Progenitor cell of endocrine pancreas (in vitro differentiated cells): ENCODE measurements at regions not wholly inside any gene's neighbourhood (a gene's known extent, or its start where the extent isn't known, plus 50 kb on each side); places are given as distances from the start of the nearest gene placed in this dataset.

Experiments used
- DNase-seq: peaks from one replicate; pipeline ENCODE4 v3.0.0; 2021; ENCODE audit warnings: low spot score; ENCODE audit not compliant: unreplicated experiment
- H3K27ac Mint-ChIP-seq: 2 replicates; pipeline ENCODE4 v1.8.0; 2021; ENCODE audit warnings: mild to moderate bottlenecking, moderate library complexity, mixed read lengths
- H3K27me3 Mint-ChIP-seq: 2 replicates; pipeline ENCODE4 v1.8.0; 2021; ENCODE audit warnings: mixed read lengths
- H3K36me3 Mint-ChIP-seq: 2 replicates; pipeline ENCODE4 v1.8.0; 2022; ENCODE audit warnings: mixed read lengths; ENCODE audit not compliant: insufficient read depth
- H3K4me1 Mint-ChIP-seq: 2 replicates; pipeline ENCODE4 v1.8.0; 2021; ENCODE audit warnings: low read depth, mixed read lengths
- H3K4me3 Mint-ChIP-seq: 2 replicates; pipeline ENCODE4 v1.8.0; 2021; ENCODE audit warnings: low read depth, mild to moderate bottlenecking, moderate library complexity, mixed read lengths
- H3K9me3 Mint-ChIP-seq: 2 replicates; pipeline ENCODE4 v1.8.0; 2021; ENCODE audit warnings: low read depth, mixed read lengths
- TF ChIP-seq, protein P1 (sequence below): fragments of 200-600 bp; sonication (generic); IDR thresholded peaks from one replicate; pipeline ENCODE4 v1.5.0; 2021; ENCODE audit warnings: antibody characterized with exemption, mild to moderate bottlenecking; ENCODE audit not compliant: unreplicated experiment

- no peak for DNase-seq
- Mint-ChIP-seq H3K9me3 (peaks cover 2% of the 10 kb centered on the region), H3K27me3 (no peaks in the 10 kb centered on the region), H3K27ac (no peak overlapping the region), H3K36me3 (no peaks in the 10 kb centered on the region), H3K4me3 (no peak overlapping the region), H3K4me1 (peaks cover 2% of the 10 kb centered on the region)
- TF ChIP-seq, protein P1, sequence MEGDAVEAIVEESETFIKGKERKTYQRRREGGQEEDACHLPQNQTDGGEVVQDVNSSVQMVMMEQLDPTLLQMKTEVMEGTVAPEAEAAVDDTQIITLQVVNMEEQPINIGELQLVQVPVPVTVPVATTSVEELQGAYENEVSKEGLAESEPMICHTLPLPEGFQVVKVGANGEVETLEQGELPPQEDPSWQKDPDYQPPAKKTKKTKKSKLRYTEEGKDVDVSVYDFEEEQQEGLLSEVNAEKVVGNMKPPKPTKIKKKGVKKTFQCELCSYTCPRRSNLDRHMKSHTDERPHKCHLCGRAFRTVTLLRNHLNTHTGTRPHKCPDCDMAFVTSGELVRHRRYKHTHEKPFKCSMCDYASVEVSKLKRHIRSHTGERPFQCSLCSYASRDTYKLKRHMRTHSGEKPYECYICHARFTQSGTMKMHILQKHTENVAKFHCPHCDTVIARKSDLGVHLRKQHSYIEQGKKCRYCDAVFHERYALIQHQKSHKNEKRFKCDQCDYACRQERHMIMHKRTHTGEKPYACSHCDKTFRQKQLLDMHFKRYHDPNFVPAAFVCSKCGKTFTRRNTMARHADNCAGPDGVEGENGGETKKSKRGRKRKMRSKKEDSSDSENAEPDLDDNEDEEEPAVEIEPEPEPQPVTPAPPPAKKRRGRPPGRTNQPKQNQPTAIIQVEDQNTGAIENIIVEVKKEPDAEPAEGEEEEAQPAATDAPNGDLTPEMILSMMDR: no peak
Observed at GRCh38 chr16:76824221-76824620, 366.8 kb upstream of the MON1B start.

GRCh38 chr16:76824791-76825190 is 366.2 kb upstream of the MON1B start:
- DNase-seq: no peak
- H3K9me3 Mint-ChIP-seq: peaks cover 2% of the 10 kb centered on the region
- no peak overlapping the region for H3K4me3 Mint-ChIP-seq
- H3K27me3 Mint-ChIP-seq: no peaks in the 10 kb centered on the region
- peaks cover 2% of the 10 kb centered on the region for H3K4me1 Mint-ChIP-seq
- no peaks in the 10 kb centered on the region for H3K36me3 Mint-ChIP-seq
- no peak overlapping the region for H3K27ac Mint-ChIP-seq
- TF ChIP-seq, protein P1: no peak

GRCh38 chr16:76835339-76835738 is 355.7 kb upstream of the MON1B start:
- no peak overlapping the region for H3K27ac Mint-ChIP-seq
- H3K4me1 Mint-ChIP-seq: no peaks in the 10 kb centered on the region
- no peaks in the 10 kb centered on the region for H3K27me3 Mint-ChIP-seq
- H3K9me3 Mint-ChIP-seq: peaks cover 5% of the 10 kb centered on the region
- H3K36me3 Mint-ChIP-seq: no peaks in the 10 kb centered on the region
- DNase-seq: no peak
- no peak overlapping the region for H3K4me3 Mint-ChIP-seq
- TF ChIP-seq, protein P1: no peak

- Mint-ChIP-seq H3K4me3 (no peak overlapping the region), H3K27ac (no peak overlapping the region), H3K9me3 (peaks cover 5% of the 10 kb centered on the region), H3K36me3 (no peaks in the 10 kb centered on the region), H3K27me3 (no peaks in the 10 kb centered on the region), H3K4me1 (no peaks in the 10 kb centered on the region)
- DNase-seq: no peak
- TF ChIP-seq, protein P1: no peak
Observed at GRCh38 chr16:76835779-76836300, 355.1 kb upstream of the MON1B start.

- Mint-ChIP-seq H3K4me3 (no peak overlapping the region), H3K4me1 (no peaks in the 10 kb centered on the region), H3K27ac (no peak overlapping the region), H3K9me3 (peaks cover 5% of the 10 kb centered on the region), H3K27me3 (no peaks in the 10 kb centered on the region), H3K36me3 (no peaks in the 10 kb centered on the region)
- no peak for DNase-seq
- TF ChIP-seq, protein P1: no peak
Observed at GRCh38 chr16:76837872-76838271, 353.1 kb upstream of the MON1B start.
